Esophagus squamous epithelium (tissue), 4 donors: ENCODE measurements at regions not wholly inside any gene's neighbourhood (a gene's known extent, or its start where the extent isn't known, plus 50 kb on each side); places are given as distances from the start of the nearest gene placed in this dataset.

ENCODE experiments used
- CTCF ChIP-seq, 6 experiments: fragments of 450-650 bp in 4 of 6; fragments of 200-600 bp in 2 of 6; sonication (generic) in 2 of 6; IDR thresholded peaks; one replicate each; pipeline ENCODE4 v1.5.1; 2016 to 2019; ENCODE audit warnings: antibody characterized with exemption in 6 of 6, mild to moderate bottlenecking in 4 of 6, moderate library complexity in 4 of 6
- POLR2A ChIP-seq, 4 donors: fragments of 450-650 bp; IDR thresholded peaks; one replicate each; pipeline ENCODE4 v1.6.1; 2017; ENCODE audit warnings: antibody characterized with exemption in 4 of 4, mild to moderate bottlenecking in 4 of 4, moderate library complexity in 3 of 4

DNA sequence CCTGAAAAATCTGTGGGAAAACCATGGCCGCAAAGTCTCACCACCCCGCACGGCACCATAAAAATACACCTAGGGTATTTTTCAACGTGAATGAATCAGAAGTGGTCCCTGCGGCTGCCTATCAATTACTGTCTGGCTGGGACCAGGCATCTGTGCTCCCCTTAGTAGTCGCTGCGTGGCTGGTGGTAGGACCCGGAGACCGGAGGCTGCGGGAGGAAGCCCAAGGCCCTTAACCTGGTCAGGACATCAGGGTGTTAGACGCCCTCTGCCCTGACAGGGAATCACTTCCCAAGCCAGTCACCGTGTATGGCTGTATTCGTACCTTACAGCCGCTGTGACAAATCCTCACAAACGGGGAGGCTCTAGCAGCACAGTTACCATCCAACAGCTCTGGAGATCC lies 141.5 kb upstream of the PPP2R2D start:
- no peak for TF ChIP-seq CTCF (IDR thresholded peaks at IDR 0.05)
- no peak for TF ChIP-seq POLR2A (IDR thresholded peaks at IDR 0.05)
